A549 (cell line): ENCODE measurements at regions not wholly inside any gene's neighbourhood (a gene's known extent, or its start where the extent isn't known, plus 50 kb on each side); places are given as distances from the start of the nearest gene placed in this dataset.
A peak's percentile ranks its signal among the peaks of the same experiment; 100 is the strongest.
"Not testable (repeated sequence)": the region's sequence is repeated elsewhere in the genome, so short reads cannot be mapped to it uniquely, and the experiment has no call there.

ENCODE experiments used
- ATAC-seq, 2 experiments: fragments of 200-7000 bp in 1 of 2; fragments of >200 bp in 1 of 2; cut with Nextera tagmentation in 1 of 2; cut with Tn5 transposase in 1 of 2; 3 replicates each; pipeline versions ENCODE4 v1.8.0 to v1.9.1; 2018 to 2020; ENCODE audit warnings: mild to moderate bottlenecking in 1 of 2, moderate library complexity in 1 of 2
- CTCF ChIA-PET: fragments of 300-600 bp; sonication (Branson Sonifier 250); formaldehyde crosslinking; extraction: SDS; loops from one replicate; lab custom pipeline; 2021; ENCODE audit warnings: antibody characterized with exemption, inconsistent platforms; lab: Yijun Ruan, JAX
- POLR2A ChIA-PET: fragments of 350-600 bp; formaldehyde crosslinking; extraction: SDS; loops from one replicate; lab custom pipeline; 2021; ENCODE audit warnings: antibody characterized with exemption, inconsistent platforms; lab: Yijun Ruan, JAX
- DNase-seq, 2 experiments: peaks; one replicate each; pipeline versions ENCODE4 v3.0.0 to v3.0.0-alpha.2; 2011 to 2016; ENCODE audit warnings: low read depth in 1 of 2, low spot score in 1 of 2
- FAIRE-seq: peaks from 2 replicates; lab custom pipeline; 2011; peaks lifted over from hg19 to GRCh38; lab: Jason Lieb, UNC
- H3K27ac ChIP-seq, 2 experiments: fragments of >200 bp; sonication (Bioruptor Twin); formaldehyde crosslinking; 3 replicates each; pipeline ENCODE4 v1.5.1; 2016 to 2017
- H3K4me1 ChIP-seq: fragments of >200 bp; sonication (Bioruptor Twin); formaldehyde crosslinking; 3 replicates; pipeline ENCODE4 v1.6.1; 2016
- H3K4me2 ChIP-seq: fragments of >200 bp; sonication (Bioruptor Twin); formaldehyde crosslinking; 3 replicates; pipeline ENCODE4 v1.6.1; 2016
- H3K4me3 ChIP-seq: fragments of >200 bp; sonication (Bioruptor Twin); formaldehyde crosslinking; 3 replicates; pipeline ENCODE4 v1.5.1; 2016
- H3K9me3 ChIP-seq: fragments of >200 bp; sonication (Bioruptor Twin); formaldehyde crosslinking; 3 replicates; pipeline ENCODE4 v1.6.1; 2016
- CBX8 ChIP-seq: fragments of 200-600 bp; sonication (generic); IDR thresholded peaks from 2 replicates; pipeline ENCODE4 v1.6.1; 2016
- CTCF ChIP-seq: fragments of >200 bp; sonication (Bioruptor Twin); formaldehyde crosslinking; IDR thresholded peaks from 3 replicates; pipeline ENCODE4 v1.5.1; 2016
- ELK1 ChIP-seq: fragments of 150-350 bp; IDR thresholded peaks from 2 replicates; pipeline ENCODE4 v1.6.1; 2014; ENCODE audit warnings: low read depth, mild to moderate bottlenecking, low read length
- EP300 ChIP-seq, 2 experiments: fragments of >200 bp; sonication (Bioruptor Twin); formaldehyde crosslinking; IDR thresholded peaks; 2 replicates in 1 of 2; 3 replicates in 1 of 2; pipeline ENCODE4 v1.6.1; 2016 to 2017
- FOSL2 ChIP-seq, 2 experiments: fragments of 450-650 bp in 1 of 2; fragments of >200 bp in 1 of 2; sonication (Bioruptor Twin) in 1 of 2; formaldehyde crosslinking; IDR thresholded peaks; 2 replicates each; pipeline versions ENCODE4 v1.5.0 to v1.6.1; 2016 to 2020; ENCODE audit warnings: mild to moderate bottlenecking in 1 of 2, moderate library complexity in 1 of 2
- HOXA7 ChIP-seq: fragments of 250-450 bp; sonication (Bioruptor Pico); IDR thresholded peaks from 2 replicates; pipeline ENCODE4 v1.5.0; 2020; ENCODE audit warnings: mild to moderate bottlenecking, moderate library complexity
- KDM5A ChIP-seq: fragments of 200-600 bp; sonication (generic); IDR thresholded peaks from 2 replicates; pipeline ENCODE4 v1.6.1; 2016; ENCODE audit warnings: antibody characterized with exemption, mild to moderate bottlenecking
- MAFK ChIP-seq: fragments of 450-650 bp; IDR thresholded peaks from 2 replicates; pipeline ENCODE4 v1.6.1; 2014; ENCODE audit not compliant: partially characterized antibody
- MAX ChIP-seq: IDR thresholded peaks from 2 replicates; pipeline ENCODE4 v1.6.1; 2012
- MAZ ChIP-seq: fragments of 150-350 bp; IDR thresholded peaks from 2 replicates; pipeline ENCODE4 v1.6.1; 2014; ENCODE audit warnings: antibody characterized with exemption, low read depth, low read length, borderline replicate concordance
- NPAS2 ChIP-seq: fragments of 250-450 bp; sonication (Bioruptor Pico); IDR thresholded peaks from 2 replicates; pipeline ENCODE4 v1.8.0; 2022; ENCODE audit warnings: mild to moderate bottlenecking, moderate library complexity, borderline replicate concordance
- RAD21 ChIP-seq, 2 experiments: fragments of >200 bp in 1 of 2; sonication (Bioruptor Twin) in 1 of 2; formaldehyde crosslinking in 1 of 2; IDR thresholded peaks in 1 of 2; conservative IDR thresholded peaks in 1 of 2; 2 replicates in 1 of 2; 3 replicates in 1 of 2; pipeline ENCODE4 v1.6.1; 2012 to 2018; ENCODE audit warnings: inconsistent platforms in 1 of 2
- REST ChIP-seq: fragments of 200-600 bp; sonication (generic); IDR thresholded peaks from 2 replicates; pipeline ENCODE4 v1.6.1; 2016; ENCODE audit warnings: antibody characterized with exemption, mild to moderate bottlenecking, moderate library complexity
- RFX5 ChIP-seq: fragments of 450-650 bp; IDR thresholded peaks from 2 replicates; pipeline ENCODE4 v1.7.1; 2014; ENCODE audit warnings: antibody characterized with exemption, mild to moderate bottlenecking, moderate library complexity
- SMC3 ChIP-seq: fragments of >200 bp; sonication (Bioruptor Twin); formaldehyde crosslinking; IDR thresholded peaks from 3 replicates; pipeline ENCODE4 v1.6.1; 2018; ENCODE audit warnings: inconsistent platforms
- TFCP2L1 ChIP-seq: fragments of 250-450 bp; sonication (Bioruptor Pico); IDR thresholded peaks from 2 replicates; pipeline ENCODE4 v1.5.0; 2021; ENCODE audit warnings: mild to moderate bottlenecking
- TP53 ChIP-seq: fragments of 250-450 bp; sonication (Bioruptor Pico); IDR thresholded peaks from 2 replicates; pipeline ENCODE4 v1.5.0; 2021; ENCODE audit warnings: mild to moderate bottlenecking, moderate library complexity
- USF2 ChIP-seq: fragments of 450-650 bp; IDR thresholded peaks from 2 replicates; pipeline ENCODE4 v1.6.1; 2014; ENCODE audit warnings: antibody characterized with exemption
- WGBS: methylation state at CpG from one replicate; pipeline ENCODE4 v1.1.6; 2017; ENCODE audit errors: missing lambda C conversion rate; 5-methylcytosine and 5-hydroxymethylcytosine counted together

- H3K4me2 ChIP-seq: no peak overlapping the region
- ChIA-PET CTCF (interaction anchor here (1.2 to 6.2 kb wide), 4 partner anchors 13 to 289 kb away, joined by 3 to 53 read pairs (median 20); no protein-coding TSS in a partner anchor), POLR2A (no interaction called here)
- no peak overlapping the region for H3K27ac ChIP-seq
- TF ChIP-seq CBX8 (no peak), EP300 (IDR thresholded peaks at IDR 0.05) (no peak), SMC3 (no peak), MAZ (no peak)
- ATAC-seq (no peak), DNase-seq (no peak), FAIRE-seq (no peak)
- H3K4me1 ChIP-seq: no peaks in the 10 kb centered on the region
- no peaks in the 10 kb centered on the region for H3K9me3 ChIP-seq
- H3K4me3 ChIP-seq: no peak overlapping the region
- WGBS: 2% methylated on average over 1 of the region's 1 CpG
Observed at GRCh38 chr7:142522735-142523134, 226.5 kb upstream of the PRSS1 start.

GRCh38 chr7:142520885-142521284, 228.4 kb upstream of the PRSS1 start:
- FAIRE-seq, POLR2A ChIA-PET, H3K4me1 ChIP-seq, H3K4me2 ChIP-seq, H3K4me3 ChIP-seq, H3K27ac ChIP-seq, H3K9me3 ChIP-seq: not testable (repeated sequence)
- ATAC-seq: peak; percentile 52 to 81; a peak in 3 of 6 replicates
- CTCF ChIA-PET: interaction anchor here (0.9 to 6.2 kb wide), 10 partner anchors 15 to 293 kb away, joined by 3 to 53 read pairs (median 4); no protein-coding TSS in a partner anchor
- DNase-seq: peak in 1 of 2 experiments; percentile 16
- WGBS: 2% methylated on average over 2 of the region's 2 CpGs

GRCh38 chr7:142520455-142520854, 228.8 kb upstream of the PRSS1 start:
- POLR2A ChIA-PET: not testable (repeated sequence)
- CTCF ChIA-PET: interaction anchor here (1.1 to 5.6 kb wide), 8 partner anchors 14 to 294 kb away, joined by 3 to 34 read pairs (median 4); no protein-coding TSS in a partner anchor
- 48% methylated on average over 5 of the region's 5 CpGs for WGBS

GRCh38 chr7:142519079-142520078, 229.9 kb upstream of the PRSS1 start:
- 21% methylated on average over 5 of the region's 5 CpGs for WGBS
- H3K9me3 ChIP-seq: no peaks in the 10 kb centered on the region
- no peak overlapping the region for H3K4me2 ChIP-seq
- no peaks in the 10 kb centered on the region for H3K4me1 ChIP-seq
- TF ChIP-seq KDM5A (no peak), REST (no peak), MAX (no peak), MAFK (no peak), USF2 (no peak), CBX8 (no peak), RAD21 (conservative IDR thresholded peaks at IDR 0.05 in 1 of 2, IDR thresholded peaks at IDR 0.05 in 1 of 2) (no peak), ELK1 (no peak), CTCF (no peak), HOXA7 (CRISPR knock-in tag) (no peak), TFCP2L1 (no peak), FOSL2 (IDR thresholded peaks at IDR 0.05) (no peak), FOSL2 (CRISPR knock-in tag; IDR thresholded peaks at IDR 0.05) (no peak), RFX5 (no peak), EP300 (IDR thresholded peaks at IDR 0.05) (no peak), NPAS2 (no peak), TP53 (CRISPR knock-in tag) (no peak)
- DNase-seq (no peak), ATAC-seq (no peak), FAIRE-seq (no peak)
- H3K27ac ChIP-seq: no peak overlapping the region
- H3K4me3 ChIP-seq: no peak overlapping the region
- CTCF ChIA-PET: interaction anchor here (1.0 to 4.6 kb wide), 6 partner anchors 9 to 264 kb away, joined by 3 to 25 read pairs (median 4); no protein-coding TSS in a partner anchor
- POLR2A ChIA-PET: interaction anchor here (0.5 kb wide), 1 partner anchor 56 kb away, joined by 3 read pairs; no protein-coding TSS in a partner anchor

More at GRCh38 chr7:142520455-142520854, 228.8 kb upstream of the PRSS1 start:
- not testable (repeated sequence) for H3K4me3 ChIP-seq, H3K9me3 ChIP-seq, H3K4me1 ChIP-seq, H3K27ac ChIP-seq, DNase-seq, FAIRE-seq, ATAC-seq, H3K4me2 ChIP-seq
